ENCODE measurements at regions not wholly inside any gene's neighbourhood (a gene's known extent, or its start where the extent isn't known, plus 50 kb on each side); places are given as distances from the start of the nearest gene placed in this dataset.

DNA sequence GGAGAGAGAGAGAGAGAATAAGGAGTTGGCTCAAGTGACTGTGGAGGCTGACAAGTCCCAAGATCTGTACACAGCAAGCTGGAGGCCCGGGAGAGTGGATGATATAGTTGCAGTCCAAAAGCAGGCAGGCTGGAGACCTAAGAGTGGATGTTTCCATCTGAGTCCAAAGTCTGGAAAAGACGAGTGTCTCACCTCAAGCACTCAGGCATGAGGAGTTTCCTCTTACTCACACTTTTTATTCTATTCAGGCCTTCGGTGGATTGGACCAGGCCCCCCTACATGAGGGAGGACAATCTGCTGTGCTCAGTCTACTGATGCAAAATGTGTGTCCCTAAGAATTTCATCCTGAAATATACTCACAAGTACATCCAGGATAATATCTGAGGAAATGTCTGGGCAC, 484.6 kb downstream of the VRK1 start:
- no peaks in the 10 kb centered on the region for H3K9me3 ChIP-seq (replicated peaks; ENCODE audit: control insufficient read depth, insufficient read depth, low read length)
- DNase-seq (ENCODE audit: low read depth, low spot score) (no peak), FAIRE-seq (no peak)
- H3K4me3 ChIP-seq (replicated peaks in 1 of 3; ENCODE audit: insufficient read depth in 1 of 3, low read depth in 1 of 3, low read length in 3 of 3) = no peak overlapping the region
- no peaks in the 10 kb centered on the region for H3K4me1 ChIP-seq (ENCODE audit: control insufficient read depth, extremely low read depth, insufficient read depth, low read length)
- intact Hi-C loops (cut with micrococcal nuclease) (no loop called here), dilution Hi-C loops (cut with MboI; ENCODE audit: extremely low pct_ligation_motif_present, low sequenced_read_pairs) (no loop called here)
- H3K4me2 ChIP-seq (ENCODE audit: insufficient read depth, low read length) = no peak overlapping the region
- no peaks in the 10 kb centered on the region for H3K36me3 ChIP-seq (ENCODE audit: control insufficient read depth in 2 of 2, extremely low read depth in 1 of 2, insufficient read depth in 2 of 2, low read length in 2 of 2)
- no TSS peak for BruUV-seq (replicated peaks)
- no peaks in the 10 kb centered on the region for H3K27me3 ChIP-seq (ENCODE audit: control insufficient read depth in 2 of 2, insufficient read depth in 2 of 2, low read length in 2 of 2)
- no peak overlapping the region for H3K27ac ChIP-seq (ENCODE audit: insufficient read depth, low read depth, low read length)
- ChIA-PET CTCF (no interaction called here), POLR2A (no interaction called here)
- TF ChIP-seq FOS (IDR thresholded peaks at IDR 0.05; ENCODE audit: borderline replicate concordance, insufficient read depth, low read length) (no peak), CTCF (IDR thresholded peaks at IDR 0.05; ENCODE audit: extremely low read depth in 1 of 2, insufficient read depth in 1 of 2, low read depth in 1 of 2, low read length in 2 of 2) (no peak), MAX (IDR thresholded peaks at IDR 0.05; ENCODE audit: insufficient read depth, insufficient read length) (no peak), JUN (IDR thresholded peaks at IDR 0.05; ENCODE audit: borderline replicate concordance, insufficient read depth, insufficient read length, low read depth) (no peak), EZH2 (IDR thresholded peaks at IDR 0.05; ENCODE audit: borderline replicate concordance, low read depth, low read length, severe bottlenecking) (no peak), MYC (IDR thresholded peaks at IDR 0.05; ENCODE audit: low read depth, low read length) (no peak), POLR2A (IDR thresholded peaks at IDR 0.05; ENCODE audit: low read depth, low read length) (no peak), POLR2AphosphoS5 (IDR thresholded peaks at IDR 0.05; ENCODE audit: insufficient read depth, low read depth, low read length) (no peak), GATA2 (IDR thresholded peaks at IDR 0.05; ENCODE audit: insufficient read depth, insufficient read length, low read depth, low read length) (no peak)
- H3K9me1 ChIP-seq (replicated peaks; ENCODE audit: control insufficient read depth, extremely low read depth, insufficient read depth, low read length) = no peaks in the 10 kb centered on the region
- H4K20me1 ChIP-seq (replicated peaks; ENCODE audit: control insufficient read depth, extremely low read depth, insufficient read depth, low read length) = no peaks in the 10 kb centered on the region
- no peak overlapping the region for H2AFZ ChIP-seq (ENCODE audit: low read depth, low read length)
- no peak overlapping the region for H3K9ac ChIP-seq (replicated peaks; ENCODE audit: extremely low read depth, insufficient read depth, low read length)
- no peaks in the 10 kb centered on the region for H3K79me2 ChIP-seq (ENCODE audit: control insufficient read depth, insufficient read depth, low read length)
